ENCODE measurements at regions not wholly inside any gene's neighbourhood (a gene's known extent, or its start where the extent isn't known, plus 50 kb on each side); places are given as distances from the start of the nearest gene placed in this dataset.

GRCh38 chrX:114166601-114167000 is 417.3 kb upstream of the HTR2C start (continued):
- no peak for TF ChIP-seq ZNF114 (CRISPR knock-in tag; IDR thresholded peaks at IDR 0.05)
- TF ChIP-seq POLR2AphosphoS5 (IDR thresholded peaks at IDR 0.05; ENCODE audit: low read depth), result no peak
- TF ChIP-seq NANOG (IDR thresholded peaks at IDR 0.05; ENCODE audit: borderline replicate concordance), result no peak
- no peak for TF ChIP-seq ETS1 (IDR thresholded peaks at IDR 0.05)
- no peak for TF ChIP-seq JUNB (IDR thresholded peaks at IDR 0.05; ENCODE audit: unreplicated experiment)
- no peak for TF ChIP-seq CREB1 (CRISPR knock-in tag; IDR thresholded peaks at IDR 0.05; ENCODE audit: low read depth)
- TF ChIP-seq ZNF331 (CRISPR knock-in tag; IDR thresholded peaks at IDR 0.05; ENCODE audit: low read depth), result no peak

GRCh38 chrX:114165537-114165936 is 418.3 kb upstream of the HTR2C start:
- TF ChIP-seq ZNF114 (CRISPR knock-in tag; IDR thresholded peaks at IDR 0.05) (no peak), ZNF462 (CRISPR knock-in tag; IDR thresholded peaks at IDR 0.05) (no peak), NANOG (IDR thresholded peaks at IDR 0.05; ENCODE audit: borderline replicate concordance) (no peak)
- Histone ChIP-seq H3K27ac (ENCODE audit: low read depth) (no peak overlapping the region), H3K4me3 (no peak overlapping the region), H4K20me1 (replicated peaks; ENCODE audit: insufficient read depth) (no peaks in the 10 kb centered on the region), H3F3A (replicated peaks; ENCODE audit: low read depth) (no peaks in the 10 kb centered on the region), H3K27me3 (ENCODE audit: insufficient read depth) (no peaks in the 10 kb centered on the region), H3K4me1 (ENCODE audit: insufficient read depth) (no peaks in the 10 kb centered on the region), H3K4me2 (no peak overlapping the region), H3K79me2 (replicated peaks; ENCODE audit: insufficient read depth) (no peaks in the 10 kb centered on the region), H3K36me3 (ENCODE audit: insufficient read depth) (0 out of 2 replicates have a peak, but pooled peaks cover 6% of the 10 kb centered on the region), H2AFZ (no peak overlapping the region), H3K9me2 (ENCODE audit: insufficient read depth) (no peaks in the 10 kb centered on the region)
- H3K4me3 Mint-ChIP-seq, result no peak overlapping the region
- H3K27ac Mint-ChIP-seq, result no peak overlapping the region
- ATAC-seq, result no peak
- DNase-seq (ENCODE audit: low spot score), result no peak
- H3K4me1 Mint-ChIP-seq, result no peaks in the 10 kb centered on the region; the same call in 2 of the 3 replicates
- peaks cover 18% of the 10 kb centered on the region for H3K36me3 Mint-ChIP-seq (ENCODE audit: low read depth)
- no peaks in the 10 kb centered on the region for H3K27me3 Mint-ChIP-seq (ENCODE audit: insufficient read depth, low read depth, poor library complexity)
- H3K9me3 Mint-ChIP-seq, result peaks cover 26% of the 10 kb centered on the region

Measured in GM23338 (cell line).